Mesenchymal stem cell (in vitro differentiated cells and primary cell): ENCODE measurements at regions not wholly inside any gene's neighbourhood (a gene's known extent, or its start where the extent isn't known, plus 50 kb on each side); places are given as distances from the start of the nearest gene placed in this dataset.

ENCODE experiments used
- DNase-seq: peaks from one replicate; pipeline ENCODE4 v3.0.0-alpha.2; 2013
- H2AFZ ChIP-seq: one replicate; pipeline ENCODE4 v1.6.1; 2013; ENCODE audit warnings: low read depth, mild to moderate bottlenecking, control low read depth, inconsistent platforms, low read length, moderate library complexity
- H2AK5ac ChIP-seq: 2 replicates; pipeline ENCODE4 v1.6.1; 2013; ENCODE audit warnings: low read length, moderate library complexity, mild to moderate bottlenecking, inconsistent platforms; ENCODE audit not compliant: severe bottlenecking
- H2BK120ac ChIP-seq: one replicate; pipeline ENCODE4 v1.6.1; 2013; ENCODE audit warnings: low read depth, mild to moderate bottlenecking, inconsistent platforms, low read length, moderate library complexity
- H2BK12ac ChIP-seq, 2 experiments: one replicate each; pipeline ENCODE4 v1.6.1; 2013; ENCODE audit warnings: inconsistent platforms in 2 of 2, low read length in 2 of 2, mild to moderate bottlenecking in 2 of 2, moderate library complexity in 2 of 2, control low read depth in 1 of 2
- H2BK15ac ChIP-seq: one replicate; pipeline ENCODE4 v1.6.1; 2013; ENCODE audit warnings: mild to moderate bottlenecking, low read depth, inconsistent platforms; ENCODE audit not compliant: poor library complexity, severe bottlenecking
- H2BK5ac ChIP-seq: 2 replicates; pipeline ENCODE4 v1.6.1; 2013; ENCODE audit warnings: low read depth, mild to moderate bottlenecking, low read length, control low read depth, inconsistent platforms; ENCODE audit not compliant: poor library complexity, severe bottlenecking
- H3K14ac ChIP-seq, 2 experiments: one replicate each; pipeline ENCODE4 v1.6.1; 2013; ENCODE audit warnings: inconsistent platforms in 2 of 2, low read length in 2 of 2, control low read depth in 1 of 2, mild to moderate bottlenecking in 1 of 2, moderate library complexity in 1 of 2
- H3K18ac ChIP-seq, 2 experiments: one replicate each; pipeline ENCODE4 v1.6.1; 2013; ENCODE audit warnings: inconsistent platforms in 2 of 2, low read length in 2 of 2, control low read depth in 1 of 2, low read depth in 1 of 2, mild to moderate bottlenecking in 1 of 2
- H3K23ac ChIP-seq, 2 experiments: one replicate each; pipeline ENCODE4 v1.6.1; 2013; ENCODE audit warnings: inconsistent platforms in 2 of 2, low read length in 2 of 2, mild to moderate bottlenecking in 2 of 2, moderate library complexity in 2 of 2, control low read depth in 1 of 2
- H3K27ac ChIP-seq: 2 replicates; pipeline ENCODE4 v1.5.1; 2013; ENCODE audit warnings: mild to moderate bottlenecking, moderate library complexity, low read length, control low read depth, inconsistent platforms; ENCODE audit not compliant: poor library complexity, severe bottlenecking
- H3K27me3 ChIP-seq, 2 experiments: 2 replicates each; pipeline versions ENCODE4 v1.6.1 to v1.7.0; 2013; ENCODE audit warnings: low read length in 2 of 2, mild to moderate bottlenecking in 2 of 2, moderate library complexity in 2 of 2, control low read depth in 1 of 2, inconsistent platforms in 1 of 2; ENCODE audit not compliant: control insufficient read depth in 1 of 2, insufficient read depth in 1 of 2
- H3K36me3 ChIP-seq, 2 experiments: 2 replicates each; pipeline versions ENCODE4 v1.6.1 to v1.7.0; 2013; ENCODE audit warnings: low read length in 2 of 2, control low read depth in 1 of 2, inconsistent platforms in 1 of 2, low read depth in 1 of 2, mild to moderate bottlenecking in 1 of 2; ENCODE audit not compliant: insufficient read depth in 2 of 2, control insufficient read depth in 1 of 2
- H3K4ac ChIP-seq, 2 experiments: one replicate each; pipeline ENCODE4 v1.6.1; 2013; ENCODE audit warnings: inconsistent platforms in 2 of 2, low read length in 2 of 2, mild to moderate bottlenecking in 2 of 2, moderate library complexity in 2 of 2, control low read depth in 1 of 2, low read depth in 1 of 2
- H3K4me1 ChIP-seq: 2 replicates; pipeline ENCODE4 v1.6.1; 2013; ENCODE audit warnings: low read depth, low read length, control low read depth; ENCODE audit not compliant: control insufficient read depth, insufficient read depth
- H3K4me2 ChIP-seq: 2 replicates; pipeline ENCODE4 v1.6.1; 2013; ENCODE audit warnings: low read length, mild to moderate bottlenecking, inconsistent platforms; ENCODE audit not compliant: poor library complexity, severe bottlenecking
- H3K4me3 ChIP-seq, 2 experiments: 2 replicates each; pipeline versions ENCODE4 v1.5.1 to v1.7.0; 2013; ENCODE audit warnings: low read length in 2 of 2, mild to moderate bottlenecking in 2 of 2, control low read depth in 1 of 2, low read depth in 1 of 2; ENCODE audit not compliant: insufficient read depth in 1 of 2
- H3K79me1 ChIP-seq: replicated peaks from 2 replicates; pipeline ENCODE4 v1.6.1; 2013; ENCODE audit warnings: mild to moderate bottlenecking, control low read depth, low read length, inconsistent platforms; ENCODE audit not compliant: poor library complexity, severe bottlenecking
- H3K9ac ChIP-seq: 2 replicates; pipeline ENCODE4 v1.7.0; 2013; ENCODE audit warnings: mild to moderate bottlenecking, low read length, moderate library complexity
- H3K9me3 ChIP-seq: 2 replicates; pipeline ENCODE4 v1.7.0; 2013; ENCODE audit warnings: mild to moderate bottlenecking, low read length; ENCODE audit not compliant: control insufficient read depth
- H4K8ac ChIP-seq: one replicate; pipeline ENCODE4 v1.6.1; 2013; ENCODE audit warnings: inconsistent platforms, mild to moderate bottlenecking, low read length, moderate library complexity
- H4K91ac ChIP-seq: one replicate; pipeline ENCODE4 v1.6.1; 2013; ENCODE audit warnings: mild to moderate bottlenecking, low read length, inconsistent platforms
- WGBS: methylation state at CpG from one replicate; pipeline ENCODE4 v1.1.7; 2013; ENCODE audit warnings: mixed read lengths; 5-methylcytosine and 5-hydroxymethylcytosine counted together

DNA sequence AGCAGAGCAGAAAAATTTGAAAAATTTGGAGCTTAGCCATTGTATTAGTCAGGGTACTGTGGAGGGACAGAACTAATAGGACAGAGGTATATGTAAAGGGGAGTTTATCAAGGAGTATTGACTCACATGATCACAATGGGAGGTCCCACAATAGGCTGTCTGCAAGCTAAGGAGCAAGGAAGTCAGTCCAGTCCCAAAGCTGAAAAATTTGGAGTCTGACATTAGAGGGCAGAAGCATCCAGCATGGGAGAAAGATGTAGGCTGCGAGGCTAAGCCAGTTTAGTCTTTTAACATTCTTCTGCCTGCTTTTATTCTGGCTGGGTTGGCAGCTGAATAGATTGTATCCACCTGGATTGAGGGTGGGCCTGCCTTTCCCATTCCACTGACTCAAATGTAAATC, 82.0 kb downstream of the SMPDL3A start:
- WGBS = 80% methylated on average over 1 of the region's 1 CpG
- no peak overlapping the region for H4K91ac ChIP-seq
- H3K4ac ChIP-seq = no peak overlapping the region
- no peak overlapping the region for H3K4me3 ChIP-seq
- no peaks in the 10 kb centered on the region for H3K36me3 ChIP-seq
- H2AK5ac ChIP-seq = no peak overlapping the region
- DNase-seq = no peak
- H3K18ac ChIP-seq = no peak overlapping the region
- no peak overlapping the region for H3K14ac ChIP-seq
- H3K9ac ChIP-seq = no peak overlapping the region
- no peak overlapping the region for H2BK5ac ChIP-seq
- H3K9me3 ChIP-seq = no peaks in the 10 kb centered on the region
- H3K27ac ChIP-seq = no peak overlapping the region
- H3K79me1 ChIP-seq = no peaks in the 10 kb centered on the region
- no peak overlapping the region for H3K23ac ChIP-seq
- no peak overlapping the region for H2BK120ac ChIP-seq
- H3K4me1 ChIP-seq = no peaks in the 10 kb centered on the region
- H2AFZ ChIP-seq = no peak overlapping the region
- no peak overlapping the region for H3K4me2 ChIP-seq
- H3K27me3 ChIP-seq = no peaks in the 10 kb centered on the region
- H2BK12ac ChIP-seq = no peak overlapping the region
- no peak overlapping the region for H2BK15ac ChIP-seq
- no peak overlapping the region for H4K8ac ChIP-seq

DNA sequence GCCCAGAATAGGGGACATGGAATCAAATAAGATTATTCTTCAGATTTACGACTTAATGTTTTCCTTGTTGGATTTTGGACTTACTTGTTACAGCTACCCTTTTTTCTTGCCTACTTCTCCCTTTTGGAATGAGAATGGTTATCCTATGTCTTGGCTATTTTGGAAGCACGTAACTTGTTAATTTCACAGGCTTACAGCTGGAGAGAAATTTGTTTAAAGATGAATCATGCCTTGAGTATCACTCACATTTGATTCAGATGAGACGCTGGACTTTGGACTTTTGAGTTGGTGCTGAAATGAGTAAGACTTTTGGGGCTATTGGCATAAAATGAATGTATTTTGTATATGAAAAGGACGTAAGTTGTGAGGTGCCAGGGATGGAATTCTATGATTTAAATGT, 83.3 kb downstream of the SMPDL3A start:
- no peak overlapping the region for H3K23ac ChIP-seq
- H3K27ac ChIP-seq = no peak overlapping the region
- no peak overlapping the region for H4K91ac ChIP-seq
- no peak for DNase-seq
- no peak overlapping the region for H2AK5ac ChIP-seq
- H3K14ac ChIP-seq = no peak overlapping the region
- no peak overlapping the region for H3K18ac ChIP-seq
- no peak overlapping the region for H2BK12ac ChIP-seq
- no peaks in the 10 kb centered on the region for H3K9me3 ChIP-seq
- H3K4me3 ChIP-seq = no peak overlapping the region
- H3K4me2 ChIP-seq = no peak overlapping the region
- H3K36me3 ChIP-seq = no peaks in the 10 kb centered on the region
- no peak overlapping the region for H3K9ac ChIP-seq
- no peak overlapping the region for H2BK15ac ChIP-seq
- H3K79me1 ChIP-seq = no peaks in the 10 kb centered on the region
- H4K8ac ChIP-seq = no peak overlapping the region
- no peaks in the 10 kb centered on the region for H3K27me3 ChIP-seq
- H3K4ac ChIP-seq = no peak overlapping the region
- WGBS = 80% methylated on average over 3 of the region's 4 CpGs
- no peak overlapping the region for H2AFZ ChIP-seq
- H2BK5ac ChIP-seq = no peak overlapping the region
- no peaks in the 10 kb centered on the region for H3K4me1 ChIP-seq
- H2BK120ac ChIP-seq = no peak overlapping the region

DNA sequence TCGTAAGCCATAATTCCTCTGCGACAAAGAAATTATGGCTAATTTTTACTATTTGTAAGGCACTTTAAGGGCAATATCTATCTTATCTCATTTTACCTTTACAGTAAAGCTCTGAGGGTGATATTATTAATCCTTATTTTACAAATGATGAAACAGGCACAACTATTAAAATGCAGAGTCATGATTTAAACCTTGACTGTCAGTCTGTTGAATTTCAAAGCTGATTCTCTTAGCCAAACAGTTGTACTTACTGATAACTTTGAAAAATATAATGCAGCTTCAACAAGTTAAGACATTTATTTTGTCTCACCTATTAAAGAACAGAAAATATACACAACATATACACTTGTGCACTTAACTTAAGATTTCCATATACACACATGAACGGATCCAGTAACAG, 88.2 kb downstream of the SMPDL3A start:
- Histone ChIP-seq H3K4me3 (no peak overlapping the region), H2BK12ac (no peak overlapping the region), H2BK120ac (no peak overlapping the region), H3K27ac (no peak overlapping the region), H2AFZ (no peak overlapping the region), H2AK5ac (no peak overlapping the region), H3K79me1 (no peaks in the 10 kb centered on the region), H3K9me3 (no peaks in the 10 kb centered on the region), H4K91ac (no peak overlapping the region), H2BK15ac (no peak overlapping the region), H3K36me3 (no peaks in the 10 kb centered on the region), H3K23ac (no peak overlapping the region), H3K27me3 (no peaks in the 10 kb centered on the region), H4K8ac (no peak overlapping the region), H3K14ac (no peak overlapping the region), H3K4ac (no peak overlapping the region), H2BK5ac (no peak overlapping the region), H3K18ac (no peak overlapping the region), H3K4me2 (no peak overlapping the region), H3K4me1 (no peaks in the 10 kb centered on the region), H3K9ac (no peak overlapping the region)
- WGBS = no CpG with 5 or more reads among the region's 3 CpGs
- no peak for DNase-seq

DNA sequence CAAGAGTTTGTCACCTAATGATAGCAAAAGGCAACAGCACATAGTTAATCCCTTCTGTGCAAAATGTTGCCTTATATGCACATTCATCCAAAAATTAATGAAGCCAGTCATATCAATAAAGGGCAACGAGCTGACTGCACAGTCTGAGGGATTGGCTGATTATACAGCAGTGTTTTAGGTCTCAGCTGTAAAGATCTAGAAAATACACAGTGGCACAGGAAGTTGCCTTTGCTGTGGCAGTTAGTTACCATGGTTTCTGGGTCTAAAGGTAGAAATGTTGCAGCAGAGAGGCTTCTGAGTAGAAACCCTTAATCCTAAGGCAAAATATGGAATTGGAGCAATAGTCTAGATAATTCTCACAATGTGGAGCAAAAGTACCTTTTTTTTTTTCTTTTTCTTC, 89.7 kb downstream of the SMPDL3A start:
- DNase-seq = no peak
- H4K8ac ChIP-seq = no peak overlapping the region
- no peak overlapping the region for H3K4me2 ChIP-seq
- H3K27me3 ChIP-seq = no peaks in the 10 kb centered on the region
- H2AFZ ChIP-seq = no peak overlapping the region
- no peaks in the 10 kb centered on the region for H3K9me3 ChIP-seq
- no peak overlapping the region for H3K27ac ChIP-seq
- H3K4ac ChIP-seq = no peak overlapping the region
- H4K91ac ChIP-seq = no peak overlapping the region
- H3K36me3 ChIP-seq = no peaks in the 10 kb centered on the region
- H2BK15ac ChIP-seq = no peak overlapping the region
- H3K79me1 ChIP-seq = no peaks in the 10 kb centered on the region
- H3K4me3 ChIP-seq = no peak overlapping the region
- H2AK5ac ChIP-seq = no peak overlapping the region
- no peak overlapping the region for H2BK12ac ChIP-seq
- H3K23ac ChIP-seq = no peak overlapping the region
- 54% methylated on average over 1 of the region's 1 CpG for WGBS
- no peak overlapping the region for H3K9ac ChIP-seq
- H3K18ac ChIP-seq = no peak overlapping the region
- H3K14ac ChIP-seq = no peak overlapping the region
- no peaks in the 10 kb centered on the region for H3K4me1 ChIP-seq
- H2BK5ac ChIP-seq = no peak overlapping the region
- no peak overlapping the region for H2BK120ac ChIP-seq
